ENCODE measurements at regions not wholly inside any gene's neighbourhood (a gene's known extent, or its start where the extent isn't known, plus 50 kb on each side); places are given as distances from the start of the nearest gene placed in this dataset.
"Not testable (repeated sequence)": the region's sequence is repeated elsewhere in the genome, so short reads cannot be mapped to it uniquely, and the experiment has no call there.

DNA sequence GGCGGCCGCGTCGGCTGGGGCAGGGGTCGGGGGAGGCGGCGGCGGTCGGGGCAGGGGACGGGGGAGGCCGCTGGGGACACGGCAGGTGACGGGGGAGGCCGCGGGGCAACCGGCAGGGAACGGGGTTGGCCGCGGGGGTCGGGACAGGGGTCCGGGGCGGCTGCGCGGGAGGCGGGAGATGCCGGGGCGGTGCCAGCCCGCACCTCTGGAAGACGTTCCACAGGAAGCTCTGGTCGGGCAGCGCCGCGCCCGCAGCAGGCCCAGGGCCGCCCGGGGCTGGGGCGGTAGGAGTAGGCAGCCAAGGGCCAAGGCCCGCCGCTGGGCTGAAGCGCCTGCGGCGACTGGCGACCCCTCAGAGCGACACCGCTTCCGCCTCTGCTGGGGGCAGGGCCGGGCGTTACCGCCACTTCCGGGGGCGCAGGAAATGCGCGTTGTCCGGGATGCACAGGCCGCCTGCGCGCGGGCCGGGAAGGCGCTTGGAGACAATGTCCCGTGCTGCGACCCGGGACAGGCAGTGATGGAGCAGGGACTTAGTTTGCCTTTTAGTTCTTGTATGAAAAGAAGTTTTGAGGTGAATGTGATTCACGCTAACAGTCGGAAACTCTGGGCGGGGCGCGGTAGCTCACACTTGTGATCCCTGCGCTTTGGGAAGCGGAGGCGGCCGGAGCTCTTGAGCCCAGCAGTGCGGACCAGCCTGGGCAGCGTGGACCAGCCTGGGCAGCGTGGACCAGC is 110.0 kb upstream of the LPCAT1 start:
- peak overlapping the region; percentile 52 to 69 (median 60) for H3K4me3 ChIP-seq (replicated peaks in 1 of 4; ENCODE audit: control extremely low read depth in 1 of 4, insufficient read depth in 1 of 4, low read depth in 3 of 4, low read length in 4 of 4)
- H2AFZ ChIP-seq (ENCODE audit: low read length): peak overlapping the region; percentile 83
- H3K27me3 ChIP-seq (ENCODE audit: control insufficient read depth, insufficient read depth, low read length): no peaks in the 10 kb centered on the region
- no peaks in the 10 kb centered on the region for H3K36me3 ChIP-seq (ENCODE audit: control insufficient read depth, insufficient read depth, low read length)
- DNase-seq (ENCODE audit: low read depth in 2 of 2): peak; percentile 58 to 78
- H3K4me1 ChIP-seq (ENCODE audit: control insufficient read depth, extremely low read depth, insufficient read depth, low read length): peaks cover 2% of the 10 kb centered on the region
- no peaks in the 10 kb centered on the region for H3K79me2 ChIP-seq (ENCODE audit: control insufficient read depth, insufficient read depth, low read length)
- no peaks in the 10 kb centered on the region for H3K9me3 ChIP-seq (ENCODE audit: control insufficient read depth, insufficient read depth, low read depth, low read length)
- H4K20me1 ChIP-seq (ENCODE audit: control insufficient read depth, extremely low read depth, insufficient read depth, low read length): no peaks in the 10 kb centered on the region
- peak overlapping the region; percentile 73 for H3K27ac ChIP-seq (ENCODE audit: insufficient read depth, low read length)
- TF ChIP-seq EZH2 (IDR thresholded peaks at IDR 0.05; ENCODE audit: low read length, missing control alignments): no peak
- TF ChIP-seq, protein P1, sequence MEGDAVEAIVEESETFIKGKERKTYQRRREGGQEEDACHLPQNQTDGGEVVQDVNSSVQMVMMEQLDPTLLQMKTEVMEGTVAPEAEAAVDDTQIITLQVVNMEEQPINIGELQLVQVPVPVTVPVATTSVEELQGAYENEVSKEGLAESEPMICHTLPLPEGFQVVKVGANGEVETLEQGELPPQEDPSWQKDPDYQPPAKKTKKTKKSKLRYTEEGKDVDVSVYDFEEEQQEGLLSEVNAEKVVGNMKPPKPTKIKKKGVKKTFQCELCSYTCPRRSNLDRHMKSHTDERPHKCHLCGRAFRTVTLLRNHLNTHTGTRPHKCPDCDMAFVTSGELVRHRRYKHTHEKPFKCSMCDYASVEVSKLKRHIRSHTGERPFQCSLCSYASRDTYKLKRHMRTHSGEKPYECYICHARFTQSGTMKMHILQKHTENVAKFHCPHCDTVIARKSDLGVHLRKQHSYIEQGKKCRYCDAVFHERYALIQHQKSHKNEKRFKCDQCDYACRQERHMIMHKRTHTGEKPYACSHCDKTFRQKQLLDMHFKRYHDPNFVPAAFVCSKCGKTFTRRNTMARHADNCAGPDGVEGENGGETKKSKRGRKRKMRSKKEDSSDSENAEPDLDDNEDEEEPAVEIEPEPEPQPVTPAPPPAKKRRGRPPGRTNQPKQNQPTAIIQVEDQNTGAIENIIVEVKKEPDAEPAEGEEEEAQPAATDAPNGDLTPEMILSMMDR (conservative IDR thresholded peaks at IDR 0.05 in 1 of 2, IDR thresholded peaks at IDR 0.05 in 1 of 2; ENCODE audit: low read depth in 1 of 2, low read length in 2 of 2): no peak
- peak overlapping the region; percentile 73 for H3K9ac ChIP-seq (ENCODE audit: insufficient read depth, low read length)
- H3K4me2 ChIP-seq (ENCODE audit: extremely low read depth, insufficient read depth, low read length): peak overlapping the region; percentile 62

DNA sequence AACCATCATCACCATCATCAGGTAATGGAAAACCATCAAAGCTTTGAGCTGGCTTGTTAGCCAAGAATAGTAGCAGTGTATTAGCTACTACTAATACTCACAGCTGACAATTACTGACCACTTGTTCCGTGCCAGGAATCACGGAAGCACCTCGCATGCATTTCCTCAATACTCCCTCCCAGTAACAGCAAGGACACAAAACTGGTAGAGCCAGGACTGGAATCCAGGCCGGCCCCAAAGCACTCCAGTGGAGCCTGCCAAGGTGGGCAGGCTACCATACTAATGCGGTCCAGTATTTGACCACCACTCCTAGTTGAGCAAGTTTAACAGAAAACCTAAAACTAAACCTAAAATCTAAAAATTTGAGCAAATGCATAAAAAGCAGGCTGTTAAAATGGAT is 107.2 kb upstream of the LPCAT1 start:
- not testable (repeated sequence) for H3K4me3 ChIP-seq (replicated peaks in 1 of 4; ENCODE audit: control extremely low read depth in 1 of 4, insufficient read depth in 1 of 4, low read depth in 3 of 4, low read length in 4 of 4); H3K27ac ChIP-seq (ENCODE audit: insufficient read depth, low read length); H4K20me1 ChIP-seq (ENCODE audit: control insufficient read depth, extremely low read depth, insufficient read depth, low read length); H3K4me1 ChIP-seq (ENCODE audit: control insufficient read depth, extremely low read depth, insufficient read depth, low read length); H3K36me3 ChIP-seq (ENCODE audit: control insufficient read depth, insufficient read depth, low read length); H3K79me2 ChIP-seq (ENCODE audit: control insufficient read depth, insufficient read depth, low read length); H2AFZ ChIP-seq (ENCODE audit: low read length); DNase-seq (ENCODE audit: low read depth in 2 of 2); H3K9me3 ChIP-seq (ENCODE audit: control insufficient read depth, insufficient read depth, low read depth, low read length); H3K27me3 ChIP-seq (ENCODE audit: control insufficient read depth, insufficient read depth, low read length); H3K9ac ChIP-seq (ENCODE audit: insufficient read depth, low read length); H3K4me2 ChIP-seq (ENCODE audit: extremely low read depth, insufficient read depth, low read length)

DNA sequence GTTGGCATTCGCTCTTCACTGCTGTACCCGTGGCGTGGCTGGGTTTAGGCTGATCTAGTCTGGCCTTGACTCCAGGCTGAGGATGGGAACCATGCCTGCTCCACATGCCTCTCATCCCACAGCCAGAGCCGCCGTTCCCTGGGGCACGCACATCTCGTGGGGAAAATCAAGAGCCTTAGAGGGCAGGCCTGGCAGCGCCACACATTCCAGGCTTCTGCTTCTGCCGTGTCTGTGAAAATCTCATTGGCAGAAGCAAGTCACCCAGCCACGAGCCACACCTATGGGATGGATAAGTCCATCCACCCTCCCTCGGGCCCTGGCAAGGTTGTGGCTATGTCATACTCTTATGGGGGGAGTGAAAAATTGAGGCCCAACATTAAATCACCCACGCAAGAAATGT is 102.6 kb upstream of the LPCAT1 start:
- not testable (repeated sequence) for H3K9ac ChIP-seq (ENCODE audit: insufficient read depth, low read length); H2AFZ ChIP-seq (ENCODE audit: low read length); H3K36me3 ChIP-seq (ENCODE audit: control insufficient read depth, insufficient read depth, low read length); H3K27ac ChIP-seq (ENCODE audit: insufficient read depth, low read length); H3K4me2 ChIP-seq (ENCODE audit: extremely low read depth, insufficient read depth, low read length); H3K27me3 ChIP-seq (ENCODE audit: control insufficient read depth, insufficient read depth, low read length); H3K79me2 ChIP-seq (ENCODE audit: control insufficient read depth, insufficient read depth, low read length); H3K4me3 ChIP-seq (replicated peaks in 1 of 4; ENCODE audit: control extremely low read depth in 1 of 4, insufficient read depth in 1 of 4, low read depth in 3 of 4, low read length in 4 of 4); DNase-seq (ENCODE audit: low read depth in 2 of 2); H4K20me1 ChIP-seq (ENCODE audit: control insufficient read depth, extremely low read depth, insufficient read depth, low read length); H3K9me3 ChIP-seq (ENCODE audit: control insufficient read depth, insufficient read depth, low read depth, low read length); H3K4me1 ChIP-seq (ENCODE audit: control insufficient read depth, extremely low read depth, insufficient read depth, low read length)

DNA sequence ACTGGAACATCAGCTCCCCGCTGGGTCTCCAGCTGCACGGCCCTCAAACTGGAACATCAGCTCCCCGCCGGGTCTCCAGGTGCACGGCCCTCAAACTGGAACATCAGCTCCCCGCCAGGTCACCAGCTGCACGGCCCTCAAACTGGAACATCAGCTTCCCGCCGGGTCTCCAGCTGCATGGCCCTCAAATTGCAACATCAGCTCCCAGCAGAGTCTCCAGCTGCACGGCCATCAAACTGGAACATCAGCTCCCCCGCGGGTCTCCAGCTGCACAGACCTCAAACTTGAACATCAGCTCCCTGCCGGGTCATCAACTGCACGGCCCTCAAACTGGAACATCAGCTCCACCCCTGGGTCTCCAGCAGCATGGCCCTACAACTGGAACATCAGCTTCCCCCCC is 95.8 kb upstream of the LPCAT1 start:
- not testable (repeated sequence) for H3K4me3 ChIP-seq (replicated peaks in 1 of 4; ENCODE audit: control extremely low read depth in 1 of 4, insufficient read depth in 1 of 4, low read depth in 3 of 4, low read length in 4 of 4); H4K20me1 ChIP-seq (ENCODE audit: control insufficient read depth, extremely low read depth, insufficient read depth, low read length); H3K9me3 ChIP-seq (ENCODE audit: control insufficient read depth, insufficient read depth, low read depth, low read length); H3K27me3 ChIP-seq (ENCODE audit: control insufficient read depth, insufficient read depth, low read length); H2AFZ ChIP-seq (ENCODE audit: low read length); H3K27ac ChIP-seq (ENCODE audit: insufficient read depth, low read length); H3K79me2 ChIP-seq (ENCODE audit: control insufficient read depth, insufficient read depth, low read length); DNase-seq (ENCODE audit: low read depth in 2 of 2); H3K4me1 ChIP-seq (ENCODE audit: control insufficient read depth, extremely low read depth, insufficient read depth, low read length); H3K4me2 ChIP-seq (ENCODE audit: extremely low read depth, insufficient read depth, low read length); H3K9ac ChIP-seq (ENCODE audit: insufficient read depth, low read length); H3K36me3 ChIP-seq (ENCODE audit: control insufficient read depth, insufficient read depth, low read length)

DNA sequence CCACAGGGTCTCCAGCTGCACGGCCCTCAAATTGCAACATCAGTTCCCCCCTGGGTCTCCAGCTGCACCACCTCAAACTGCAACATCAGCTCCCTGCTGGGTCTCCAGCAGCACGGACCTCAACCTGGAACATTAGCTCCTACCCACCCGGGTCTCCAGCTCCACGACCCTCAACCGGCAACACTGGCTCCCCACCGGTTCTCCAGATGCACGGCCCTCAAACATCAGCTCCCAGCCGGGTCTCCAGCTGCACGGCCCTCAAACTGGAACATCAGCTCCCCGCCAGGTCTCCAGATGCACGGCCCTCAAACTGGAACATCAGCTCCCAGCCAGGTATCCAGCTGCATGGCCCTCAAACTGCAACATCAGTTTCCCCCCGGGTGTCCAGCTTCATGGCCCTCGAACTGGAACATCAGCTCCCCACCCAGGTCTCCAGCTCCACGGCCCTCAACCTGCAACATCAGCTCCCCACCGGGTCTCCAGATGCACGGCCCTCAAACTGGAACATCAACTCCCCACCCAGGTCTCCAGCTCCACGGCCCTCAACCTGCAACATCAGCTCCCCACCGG is 94.6 kb upstream of the LPCAT1 start:
- H3K36me3 ChIP-seq (ENCODE audit: control insufficient read depth, insufficient read depth, low read length); H3K79me2 ChIP-seq (ENCODE audit: control insufficient read depth, insufficient read depth, low read length); H3K4me1 ChIP-seq (ENCODE audit: control insufficient read depth, extremely low read depth, insufficient read depth, low read length); DNase-seq (ENCODE audit: low read depth in 2 of 2); H3K9me3 ChIP-seq (ENCODE audit: control insufficient read depth, insufficient read depth, low read depth, low read length); H2AFZ ChIP-seq (ENCODE audit: low read length); H3K4me2 ChIP-seq (ENCODE audit: extremely low read depth, insufficient read depth, low read length); H3K27ac ChIP-seq (ENCODE audit: insufficient read depth, low read length); H4K20me1 ChIP-seq (ENCODE audit: control insufficient read depth, extremely low read depth, insufficient read depth, low read length); H3K9ac ChIP-seq (ENCODE audit: insufficient read depth, low read length); H3K27me3 ChIP-seq (ENCODE audit: control insufficient read depth, insufficient read depth, low read length); H3K4me3 ChIP-seq (replicated peaks in 1 of 4; ENCODE audit: control extremely low read depth in 1 of 4, insufficient read depth in 1 of 4, low read depth in 3 of 4, low read length in 4 of 4): not testable (repeated sequence)

DNA sequence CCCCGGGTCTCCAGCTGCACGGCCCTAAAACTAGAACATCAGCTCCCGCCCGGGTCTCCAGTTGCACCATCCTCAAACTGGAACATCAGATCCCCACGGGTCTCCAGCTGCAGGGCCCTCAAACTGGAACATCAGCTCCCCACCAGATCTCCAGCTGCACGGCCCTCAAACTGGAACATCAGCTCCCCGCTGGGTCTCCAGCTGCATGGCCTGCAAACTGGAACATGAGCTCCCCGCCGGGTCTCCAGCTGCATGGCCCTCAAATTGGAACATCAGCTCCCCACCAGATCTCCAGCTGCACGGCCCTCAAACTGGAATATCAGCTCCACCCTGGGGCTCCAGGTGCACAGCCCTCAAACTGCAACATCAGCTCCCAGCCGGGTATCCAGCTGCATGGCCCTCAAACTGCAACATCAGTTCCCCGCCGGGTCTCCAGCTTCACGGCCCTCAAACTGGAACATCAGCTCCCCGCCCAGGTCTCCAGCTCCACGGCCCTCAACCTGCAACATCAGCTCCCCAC is 93.5 kb upstream of the LPCAT1 start:
- H3K9me3 ChIP-seq (ENCODE audit: control insufficient read depth, insufficient read depth, low read depth, low read length); H4K20me1 ChIP-seq (ENCODE audit: control insufficient read depth, extremely low read depth, insufficient read depth, low read length); H2AFZ ChIP-seq (ENCODE audit: low read length); H3K27ac ChIP-seq (ENCODE audit: insufficient read depth, low read length); H3K4me3 ChIP-seq (replicated peaks in 1 of 4; ENCODE audit: control extremely low read depth in 1 of 4, insufficient read depth in 1 of 4, low read depth in 3 of 4, low read length in 4 of 4); H3K9ac ChIP-seq (ENCODE audit: insufficient read depth, low read length); DNase-seq (ENCODE audit: low read depth in 2 of 2); H3K4me2 ChIP-seq (ENCODE audit: extremely low read depth, insufficient read depth, low read length); H3K4me1 ChIP-seq (ENCODE audit: control insufficient read depth, extremely low read depth, insufficient read depth, low read length); H3K36me3 ChIP-seq (ENCODE audit: control insufficient read depth, insufficient read depth, low read length); H3K79me2 ChIP-seq (ENCODE audit: control insufficient read depth, insufficient read depth, low read length); H3K27me3 ChIP-seq (ENCODE audit: control insufficient read depth, insufficient read depth, low read length): not testable (repeated sequence)

Data from fibroblast of lung (primary cell).